Type B pancreatic cell (in vitro differentiated cells): ENCODE measurements at regions not wholly inside any gene's neighbourhood (a gene's known extent, or its start where the extent isn't known, plus 50 kb on each side); places are given as distances from the start of the nearest gene placed in this dataset.
A peak's percentile ranks its signal among the peaks of the same experiment; 100 is the strongest.

Experiments
- DNase-seq: peaks from one replicate; pipeline ENCODE4 v3.0.0; 2021; ENCODE audit warnings: mixed read lengths; ENCODE audit not compliant: unreplicated experiment; ENCODE audit errors: extremely low spot score
- H3K27ac Mint-ChIP-seq: 2 replicates; pipeline ENCODE4 v1.8.0; 2021; ENCODE audit warnings: mild to moderate bottlenecking, mixed read lengths
- H3K27me3 Mint-ChIP-seq: 2 replicates; pipeline ENCODE4 v1.8.0; 2021; ENCODE audit warnings: mixed read lengths
- H3K36me3 Mint-ChIP-seq: 2 replicates; pipeline ENCODE4 v1.8.0; 2021; ENCODE audit warnings: mixed read lengths
- H3K4me1 Mint-ChIP-seq: one replicate; pipeline ENCODE4 v1.8.0; 2021; ENCODE audit warnings: mixed read lengths; ENCODE audit not compliant: unreplicated experiment
- H3K4me3 Mint-ChIP-seq: 2 replicates; pipeline ENCODE4 v1.8.0; 2021; ENCODE audit warnings: mild to moderate bottlenecking, mixed read lengths
- H3K9me3 Mint-ChIP-seq: 2 replicates; pipeline ENCODE4 v1.8.0; 2021; ENCODE audit warnings: mixed read lengths
- CTCF ChIP-seq: fragments of 200-600 bp; sonication (generic); conservative IDR thresholded peaks from 2 replicates; pipeline ENCODE4 v1.5.0; 2021; ENCODE audit warnings: antibody characterized with exemption, mild to moderate bottlenecking

GRCh38 chr2:147511491-147511948 lies 333.3 kb upstream of the ACVR2A start:
- DNase-seq = no peak
- Mint-ChIP-seq H3K4me3 (peak overlapping the region; percentile 1), H3K27me3 (no peaks in the 10 kb centered on the region)

GRCh38 chr2:147509821-147510220 lies 335.0 kb upstream of the ACVR2A start:
- no peak for DNase-seq
- no peak overlapping the region for H3K4me3 Mint-ChIP-seq
- H3K27me3 Mint-ChIP-seq = no peaks in the 10 kb centered on the region
- H3K4me1 Mint-ChIP-seq = peaks cover 14% of the 10 kb centered on the region
- no peaks in the 10 kb centered on the region for H3K36me3 Mint-ChIP-seq
- no peak for TF ChIP-seq CTCF
- no peak overlapping the region for H3K27ac Mint-ChIP-seq
- H3K9me3 Mint-ChIP-seq = no peaks in the 10 kb centered on the region

More at GRCh38 chr2:147511491-147511948, 333.3 kb upstream of the ACVR2A start:
- Mint-ChIP-seq H3K27ac (peak overlapping the region; percentile 20), H3K4me1 (peaks cover 14% of the 10 kb centered on the region), H3K9me3 (no peaks in the 10 kb centered on the region), H3K36me3 (no peaks in the 10 kb centered on the region)
- no peak for TF ChIP-seq CTCF

GRCh38 chr2:147506889-147507288 lies 337.9 kb upstream of the ACVR2A start:
- no peak for DNase-seq
- TF ChIP-seq CTCF = no peak
- Mint-ChIP-seq H3K9me3 (peaks cover 7% of the 10 kb centered on the region), H3K36me3 (no peaks in the 10 kb centered on the region), H3K4me1 (peaks cover 16% of the 10 kb centered on the region), H3K27ac (no peak overlapping the region), H3K27me3 (no peaks in the 10 kb centered on the region), H3K4me3 (no peak overlapping the region)

- no peak overlapping the region for H3K27ac Mint-ChIP-seq
- H3K27me3 Mint-ChIP-seq = no peaks in the 10 kb centered on the region
- no peaks in the 10 kb centered on the region for H3K36me3 Mint-ChIP-seq
- peaks cover 5% of the 10 kb centered on the region for H3K4me1 Mint-ChIP-seq
- peaks cover 7% of the 10 kb centered on the region for H3K9me3 Mint-ChIP-seq
- DNase-seq = no peak
- H3K4me3 Mint-ChIP-seq = no peak overlapping the region
- no peak for TF ChIP-seq CTCF
Measured at GRCh38 chr2:147502711-147503290, 342.0 kb upstream of the ACVR2A start.

- no peak for DNase-seq
- H3K27me3 Mint-ChIP-seq = no peaks in the 10 kb centered on the region
- no peak overlapping the region for H3K27ac Mint-ChIP-seq
- peaks cover 7% of the 10 kb centered on the region for H3K9me3 Mint-ChIP-seq
- H3K4me1 Mint-ChIP-seq = peaks cover 5% of the 10 kb centered on the region
- no peak overlapping the region for H3K4me3 Mint-ChIP-seq
- no peaks in the 10 kb centered on the region for H3K36me3 Mint-ChIP-seq
- TF ChIP-seq CTCF = no peak
Measured at GRCh38 chr2:147501968-147502367, 342.9 kb upstream of the ACVR2A start.
